Right atrium auricular region (tissue), 2 donors: ENCODE measurements at regions not wholly inside any gene's neighbourhood (a gene's known extent, or its start where the extent isn't known, plus 50 kb on each side); places are given as distances from the start of the nearest gene placed in this dataset.

Experiments
- DNase-seq: peaks from one replicate; pipeline ENCODE4 v3.0.0-alpha.2; 2019; ENCODE audit warnings: low spot score
- H3K27ac ChIP-seq, 2 donors: fragments of 200-600 bp; sonication (generic); 1 replicate in 1 of 2; 2 replicates in 1 of 2; pipeline ENCODE4 v1.5.1; 2016 to 2019
- H3K27me3 ChIP-seq, 2 donors: fragments of 200-600 bp; sonication (generic); one replicate each; pipeline versions ENCODE4 v1.5.1 to v1.6.0; 2017 to 2019
- H3K36me3 ChIP-seq: fragments of 200-600 bp; sonication (generic); one replicate; pipeline ENCODE4 v1.5.1; 2016
- H3K4me1 ChIP-seq, 2 donors: fragments of 200-600 bp; sonication (generic); one replicate each; pipeline versions ENCODE4 v1.5.1 to v1.6.0; 2017 to 2019
- H3K4me3 ChIP-seq, 2 donors: fragments of 200-600 bp; sonication (generic); 1 replicate in 1 of 2; 2 replicates in 1 of 2; pipeline ENCODE4 v1.5.1; 2017 to 2019; ENCODE audit warnings: mild to moderate bottlenecking in 1 of 2, moderate library complexity in 1 of 2
- H3K9me3 ChIP-seq, 2 donors: fragments of 200-600 bp; sonication (generic); one replicate each; pipeline ENCODE4 v1.5.1; 2019
- TF ChIP-seq, protein P1 (sequence below), 2 donors: fragments of 200-600 bp; sonication (generic); IDR thresholded peaks; one replicate each; pipeline ENCODE4 v1.5.1; 2019; ENCODE audit warnings: antibody characterized with exemption in 2 of 2

DNA sequence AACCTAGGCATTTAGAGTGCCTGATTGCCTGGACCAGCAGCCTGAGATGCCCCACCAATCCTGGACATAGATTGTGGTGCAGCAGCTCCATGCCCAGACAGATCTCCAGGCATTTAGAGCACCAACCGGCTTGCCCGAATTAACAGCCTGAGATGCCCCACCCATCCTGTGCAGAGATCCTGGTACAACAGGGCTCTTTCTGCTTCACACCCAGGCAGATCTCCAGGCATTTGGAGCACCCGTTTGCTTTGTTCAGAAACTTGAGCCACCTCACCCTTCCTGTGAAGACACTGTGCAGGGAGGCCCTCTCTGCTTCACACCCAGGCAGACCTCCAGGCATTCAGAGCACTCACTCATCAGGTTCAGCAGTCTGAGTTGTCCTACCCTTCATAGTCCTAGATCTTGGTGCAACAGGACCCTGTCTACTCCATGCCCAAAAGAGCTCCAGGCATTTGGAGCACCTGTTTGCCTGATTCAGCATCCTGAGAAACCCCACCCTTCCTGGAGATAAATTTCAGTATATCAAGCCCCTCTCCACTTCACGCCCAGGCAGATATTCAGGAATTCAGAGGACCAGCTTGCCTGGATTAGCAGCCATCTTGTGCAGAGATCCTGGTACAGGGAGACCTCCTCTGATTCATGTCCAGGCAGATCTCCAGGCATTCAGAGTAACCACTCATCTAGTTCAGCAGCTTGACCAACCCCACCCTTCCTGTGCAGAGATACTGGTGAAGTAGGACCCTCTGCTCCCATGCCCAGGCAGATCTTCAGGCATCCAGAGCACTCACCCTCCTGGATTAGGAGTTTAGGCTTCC lies 189.2 kb upstream of the FERMT1 start:
- no peak for DNase-seq
- TF ChIP-seq, protein P1, sequence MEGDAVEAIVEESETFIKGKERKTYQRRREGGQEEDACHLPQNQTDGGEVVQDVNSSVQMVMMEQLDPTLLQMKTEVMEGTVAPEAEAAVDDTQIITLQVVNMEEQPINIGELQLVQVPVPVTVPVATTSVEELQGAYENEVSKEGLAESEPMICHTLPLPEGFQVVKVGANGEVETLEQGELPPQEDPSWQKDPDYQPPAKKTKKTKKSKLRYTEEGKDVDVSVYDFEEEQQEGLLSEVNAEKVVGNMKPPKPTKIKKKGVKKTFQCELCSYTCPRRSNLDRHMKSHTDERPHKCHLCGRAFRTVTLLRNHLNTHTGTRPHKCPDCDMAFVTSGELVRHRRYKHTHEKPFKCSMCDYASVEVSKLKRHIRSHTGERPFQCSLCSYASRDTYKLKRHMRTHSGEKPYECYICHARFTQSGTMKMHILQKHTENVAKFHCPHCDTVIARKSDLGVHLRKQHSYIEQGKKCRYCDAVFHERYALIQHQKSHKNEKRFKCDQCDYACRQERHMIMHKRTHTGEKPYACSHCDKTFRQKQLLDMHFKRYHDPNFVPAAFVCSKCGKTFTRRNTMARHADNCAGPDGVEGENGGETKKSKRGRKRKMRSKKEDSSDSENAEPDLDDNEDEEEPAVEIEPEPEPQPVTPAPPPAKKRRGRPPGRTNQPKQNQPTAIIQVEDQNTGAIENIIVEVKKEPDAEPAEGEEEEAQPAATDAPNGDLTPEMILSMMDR (IDR thresholded peaks at IDR 0.05) = no peak
- no peak overlapping the region for H3K27ac ChIP-seq
- H3K9me3 ChIP-seq = peaks cover 0 to 18% of the 10 kb centered on the region in 2 donors
- no peak overlapping the region for H3K4me3 ChIP-seq
- no peaks in the 10 kb centered on the region for H3K36me3 ChIP-seq
- no peaks in the 10 kb centered on the region for H3K4me1 ChIP-seq
- H3K27me3 ChIP-seq = no peaks in the 10 kb centered on the region

DNA sequence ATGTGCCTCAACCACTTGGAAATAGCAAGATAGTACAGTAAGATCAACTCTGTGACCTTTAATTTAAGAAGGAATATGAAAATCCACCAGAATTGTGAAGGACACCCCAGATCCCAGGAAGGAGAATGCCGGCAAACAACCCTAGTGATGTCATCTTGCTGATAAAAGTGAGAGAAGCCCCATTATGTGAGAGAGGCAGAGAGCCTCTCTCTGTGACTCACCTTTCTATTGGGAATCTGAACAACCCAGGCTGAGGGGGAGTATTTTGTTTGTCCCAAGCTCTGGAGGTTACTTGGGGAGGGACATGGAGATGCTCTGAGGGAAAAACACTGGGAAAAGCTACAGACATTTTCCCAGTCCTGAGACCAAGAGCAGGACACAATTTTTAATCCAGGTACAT lies 188.3 kb upstream of the FERMT1 start:
- no peaks in the 10 kb centered on the region for H3K4me1 ChIP-seq
- no peak overlapping the region for H3K27ac ChIP-seq
- H3K27me3 ChIP-seq = no peaks in the 10 kb centered on the region
- no peak overlapping the region for H3K4me3 ChIP-seq
- TF ChIP-seq, protein P1 (IDR thresholded peaks at IDR 0.05) = no peak
- no peak for DNase-seq
- H3K36me3 ChIP-seq = no peaks in the 10 kb centered on the region
- H3K9me3 ChIP-seq = peaks cover 0 to 18% of the 10 kb centered on the region in 2 donors

DNA sequence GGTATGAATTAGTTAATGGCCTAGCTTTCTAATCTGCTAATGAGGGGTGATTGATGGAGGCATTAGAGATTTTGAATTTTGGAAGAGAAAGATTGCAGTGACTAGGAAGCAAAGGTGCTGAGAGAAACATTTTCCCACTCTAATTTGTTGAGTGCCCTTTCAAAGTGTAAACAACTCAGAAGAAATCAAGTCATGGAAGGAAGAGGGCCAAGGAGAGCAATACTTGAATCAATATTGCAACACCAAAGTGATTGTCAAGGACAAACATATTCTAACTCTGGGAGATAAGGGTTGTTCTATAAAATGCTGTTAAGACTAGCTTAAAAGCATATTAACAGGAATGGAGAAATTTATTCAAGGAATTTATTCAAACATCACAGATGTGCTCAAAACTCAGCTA lies 182.7 kb upstream of the FERMT1 start:
- TF ChIP-seq, protein P1 (IDR thresholded peaks at IDR 0.05) = no peak
- peaks cover 0 to 3% of the 10 kb centered on the region in 2 donors for H3K9me3 ChIP-seq
- no peak for DNase-seq
- H3K27ac ChIP-seq = no peak overlapping the region
- H3K27me3 ChIP-seq = no peaks in the 10 kb centered on the region
- H3K4me1 ChIP-seq = no peaks in the 10 kb centered on the region
- no peaks in the 10 kb centered on the region for H3K36me3 ChIP-seq
- H3K4me3 ChIP-seq = no peak overlapping the region

DNA sequence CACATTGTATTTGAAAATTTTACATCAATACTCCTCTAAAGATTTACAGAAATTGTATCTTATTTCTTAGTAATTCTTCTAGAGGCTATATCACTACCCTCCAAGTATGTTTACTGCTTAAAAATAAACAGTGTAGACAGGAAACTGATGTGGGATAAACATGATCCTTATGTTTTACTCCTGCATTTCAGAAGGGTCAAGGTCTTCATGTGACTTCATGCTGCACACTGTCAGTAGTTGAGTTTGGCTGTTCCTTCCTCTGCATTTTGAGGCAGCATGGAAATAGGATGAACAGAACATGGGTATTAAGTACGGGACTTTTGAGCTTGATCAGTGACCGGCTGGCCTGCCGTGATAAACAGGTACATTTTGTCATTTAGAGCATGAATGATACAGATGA lies 179.2 kb upstream of the FERMT1 start:
- Histone ChIP-seq H3K36me3 (no peaks in the 10 kb centered on the region), H3K4me1 (no peaks in the 10 kb centered on the region), H3K4me3 (no peak overlapping the region), H3K27me3 (no peaks in the 10 kb centered on the region), H3K27ac (no peak overlapping the region), H3K9me3 (peaks cover 0 to 3% of the 10 kb centered on the region in 2 donors)
- TF ChIP-seq, protein P1 (IDR thresholded peaks at IDR 0.05) = no peak
- DNase-seq = no peak

DNA sequence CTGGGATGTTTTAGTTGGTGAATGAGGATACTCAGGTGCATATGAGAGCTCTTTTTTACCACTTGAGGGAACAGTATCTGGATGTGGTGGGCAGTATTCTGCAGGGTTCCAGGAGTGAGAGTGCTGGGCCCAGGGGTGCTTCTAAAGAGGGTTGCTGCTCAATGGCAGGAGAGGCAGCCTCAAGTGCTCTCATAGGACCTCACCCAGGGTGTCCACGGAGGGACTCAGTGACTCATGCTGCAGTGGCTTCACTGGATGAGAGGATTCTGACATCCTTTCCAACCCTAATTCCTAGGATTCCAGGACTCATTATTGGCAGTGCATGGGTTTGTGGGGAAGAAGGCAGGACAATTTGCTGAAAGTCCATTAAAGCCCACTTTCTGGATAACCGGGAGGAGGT lies 176.6 kb upstream of the FERMT1 start:
- no peak overlapping the region for H3K4me3 ChIP-seq
- H3K36me3 ChIP-seq = no peaks in the 10 kb centered on the region
- H3K9me3 ChIP-seq = peaks cover 0 to 3% of the 10 kb centered on the region in 2 donors
- TF ChIP-seq, protein P1 (IDR thresholded peaks at IDR 0.05) = no peak
- no peak overlapping the region for H3K27ac ChIP-seq
- DNase-seq = no peak
- H3K27me3 ChIP-seq = no peaks in the 10 kb centered on the region
- H3K4me1 ChIP-seq = peaks cover 0 to 10% of the 10 kb centered on the region in 2 donors

DNA sequence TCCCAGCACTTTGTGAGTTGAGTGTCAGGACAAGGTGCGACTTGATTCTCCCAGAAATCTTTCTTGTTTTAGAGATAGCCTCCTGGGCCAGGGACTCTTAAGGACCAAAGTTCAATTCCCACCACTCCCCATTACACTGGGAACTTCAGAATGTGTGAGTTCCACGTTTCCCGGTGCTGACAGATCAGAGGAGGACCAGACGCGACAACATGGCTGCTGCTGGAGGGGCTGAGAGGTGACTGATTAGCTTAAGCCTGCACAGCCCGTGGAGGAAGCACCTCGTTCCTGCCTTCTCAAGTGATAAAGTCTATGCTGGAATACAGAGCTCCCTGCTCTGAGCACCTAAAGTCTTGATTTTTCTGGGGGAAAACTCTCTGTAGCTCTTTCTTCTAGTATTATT lies 175.2 kb upstream of the FERMT1 start:
- TF ChIP-seq, protein P1 (IDR thresholded peaks at IDR 0.05) = no peak
- no peaks in the 10 kb centered on the region for H3K36me3 ChIP-seq
- peaks cover 0 to 10% of the 10 kb centered on the region in 2 donors for H3K4me1 ChIP-seq
- no peak overlapping the region for H3K27ac ChIP-seq
- DNase-seq = no peak
- no peaks in the 10 kb centered on the region for H3K27me3 ChIP-seq
- peaks cover 0 to 3% of the 10 kb centered on the region in 2 donors for H3K9me3 ChIP-seq
- H3K4me3 ChIP-seq = no peak overlapping the region
